Stomach (tissue), 4 donors: ENCODE measurements at regions not wholly inside any gene's neighbourhood (a gene's known extent, or its start where the extent isn't known, plus 50 kb on each side); places are given as distances from the start of the nearest gene placed in this dataset.

Source experiments
- CTCF ChIP-seq, 7 experiments: fragments of 450-650 bp in 4 of 7; fragments of 200-600 bp in 3 of 7; sonication (generic) in 3 of 7; IDR thresholded peaks; one replicate each; pipeline ENCODE4 v1.5.1; 2016 to 2019; ENCODE audit warnings: antibody characterized with exemption in 7 of 7, control low read depth in 2 of 7, mild to moderate bottlenecking in 1 of 7
- EP300 ChIP-seq: sonication (generic); formaldehyde crosslinking; IDR thresholded peaks from one replicate; pipeline ENCODE4 v1.6.1; 2017; ENCODE audit warnings: antibody characterized with exemption
- POLR2A ChIP-seq, 4 donors: fragments of 450-650 bp; IDR thresholded peaks; one replicate each; pipeline ENCODE4 v1.6.1; 2016; ENCODE audit warnings: antibody characterized with exemption in 4 of 4, control low read depth in 2 of 4, mild to moderate bottlenecking in 1 of 4, moderate library complexity in 1 of 4

- TF ChIP-seq POLR2A (IDR thresholded peaks at IDR 0.05) (no peak), CTCF (IDR thresholded peaks at IDR 0.05) (no peak), EP300 (no peak)
Observed at GRCh38 chr3:35215525-35216500, 423.5 kb upstream of the ARPP21 start.
